HG02759 (cell line): ENCODE measurements at regions not wholly inside any gene's neighbourhood (a gene's known extent, or its start where the extent isn't known, plus 50 kb on each side); places are given as distances from the start of the nearest gene placed in this dataset.

Experiments
- ATAC-seq: cut with Tn5 transposase; IDR thresholded peaks from one replicate; pipeline ENCODE4 v1.9.1; 2021; ENCODE audit warnings: mild to moderate bottlenecking, moderate library complexity; ENCODE audit not compliant: unreplicated experiment

- ATAC-seq = no peak
Observed at GRCh38 chr13:39892721-39893685, 237.5 kb downstream of the COG6 start.

- ATAC-seq = no peak
Observed at GRCh38 chr13:39893808-39894207, 238.3 kb downstream of the COG6 start.

GRCh38 chr13:39894586-39894985, 239.1 kb downstream of the COG6 start:
- no peak for ATAC-seq

- ATAC-seq = no peak
Observed at GRCh38 chr13:39895254-39895653, 239.8 kb downstream of the COG6 start.

- no peak for ATAC-seq
Observed at GRCh38 chr13:39897636-39898035, 242.2 kb downstream of the COG6 start.

GRCh38 chr13:39900106-39900750, 244.8 kb downstream of the COG6 start:
- no peak for ATAC-seq

GRCh38 chr13:39904959-39905358, 249.5 kb downstream of the COG6 start:
- ATAC-seq = no peak

- ATAC-seq = no peak
Observed at GRCh38 chr13:39909634-39910033, 254.2 kb downstream of the COG6 start.

GRCh38 chr13:39910041-39910440, 254.6 kb downstream of the COG6 start:
- no peak for ATAC-seq

GRCh38 chr13:39910833-39911232, 255.4 kb downstream of the COG6 start:
- no peak for ATAC-seq

GRCh38 chr13:39913339-39913738, 257.9 kb downstream of the COG6 start:
- no peak for ATAC-seq

- no peak for ATAC-seq
Observed at GRCh38 chr13:39913928-39914327, 258.5 kb downstream of the COG6 start.

GRCh38 chr13:39915418-39915817, 260.0 kb downstream of the COG6 start:
- ATAC-seq = no peak

GRCh38 chr13:39916330-39916729, 260.9 kb downstream of the COG6 start:
- ATAC-seq = no peak

GRCh38 chr13:39918620-39919236, 263.3 kb downstream of the COG6 start:
- ATAC-seq = no peak

GRCh38 chr13:39920613-39921012, 265.2 kb downstream of the COG6 start:
- ATAC-seq = no peak

GRCh38 chr13:39926345-39926744, 270.9 kb downstream of the COG6 start:
- ATAC-seq = no peak

- no peak for ATAC-seq
Observed at GRCh38 chr13:39928261-39928660, 272.8 kb downstream of the COG6 start.

GRCh38 chr13:39929583-39929982, 274.1 kb downstream of the COG6 start:
- ATAC-seq = no peak

- ATAC-seq = no peak
Observed at GRCh38 chr13:39930060-39930459, 274.6 kb downstream of the COG6 start.

GRCh38 chr13:39930544-39931444, 275.3 kb downstream of the COG6 start:
- ATAC-seq = no peak
